ENCODE measurements at regions not wholly inside any gene's neighbourhood (a gene's known extent, or its start where the extent isn't known, plus 50 kb on each side); places are given as distances from the start of the nearest gene placed in this dataset.

DNA sequence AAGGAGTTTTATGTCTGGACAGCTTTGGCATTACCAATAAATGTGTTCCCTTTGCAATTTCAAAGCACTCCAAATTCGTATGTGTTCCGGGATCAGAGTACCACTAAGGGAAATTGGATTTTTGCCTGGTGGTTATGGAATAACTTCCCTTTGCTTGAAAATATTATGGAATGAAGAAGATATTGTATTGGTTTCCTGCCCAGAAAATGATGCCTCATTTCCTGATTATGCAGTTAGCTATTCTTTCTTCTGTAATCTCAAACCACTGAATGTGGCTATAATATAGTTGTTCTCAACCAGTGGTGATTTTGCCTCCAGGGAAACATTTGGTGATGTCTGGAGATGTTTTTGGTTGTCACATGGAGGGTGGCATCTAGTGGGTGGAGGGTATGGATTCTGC lies 142.9 kb downstream of the PCDH7 start:
- Histone ChIP-seq H3K4me3 (replicated peaks in 1 of 3; ENCODE audit: low read depth in 2 of 3, low read length in 3 of 3) (no peak overlapping the region), H3K79me2 (ENCODE audit: insufficient read depth, low read length) (no peaks in the 10 kb centered on the region), H3K27me3 (ENCODE audit: control insufficient read depth in 2 of 2, insufficient read depth in 2 of 2, low read length in 2 of 2) (no peaks in the 10 kb centered on the region), H3K27ac (ENCODE audit: low read depth in 1 of 2, low read length in 2 of 2) (no peak overlapping the region), H3K4me1 (ENCODE audit: control insufficient read depth in 1 of 2, insufficient read depth in 2 of 2, low read length in 2 of 2) (no peaks in the 10 kb centered on the region), H2AFZ (ENCODE audit: insufficient read depth, low read depth, low read length, poor library complexity, severe bottlenecking) (no peak overlapping the region), H3K9ac (ENCODE audit: insufficient read depth, low read length, poor library complexity, severe bottlenecking) (no peak overlapping the region), H3K4me2 (replicated peaks; ENCODE audit: extremely low read depth, low read length, poor library complexity, severe bottlenecking) (no peak overlapping the region), H3K9me3 (replicated peaks in 1 of 2; ENCODE audit: control insufficient read depth in 1 of 2, insufficient read depth in 1 of 2, low read length in 2 of 2) (no peaks in the 10 kb centered on the region), H3K36me3 (replicated peaks in 1 of 2; ENCODE audit: control insufficient read depth in 1 of 2, insufficient read depth in 2 of 2, low read length in 2 of 2) (no peaks in the 10 kb centered on the region), H4K20me1 (ENCODE audit: insufficient read depth, low read length) (no peaks in the 10 kb centered on the region)
- TF ChIP-seq, protein P1, sequence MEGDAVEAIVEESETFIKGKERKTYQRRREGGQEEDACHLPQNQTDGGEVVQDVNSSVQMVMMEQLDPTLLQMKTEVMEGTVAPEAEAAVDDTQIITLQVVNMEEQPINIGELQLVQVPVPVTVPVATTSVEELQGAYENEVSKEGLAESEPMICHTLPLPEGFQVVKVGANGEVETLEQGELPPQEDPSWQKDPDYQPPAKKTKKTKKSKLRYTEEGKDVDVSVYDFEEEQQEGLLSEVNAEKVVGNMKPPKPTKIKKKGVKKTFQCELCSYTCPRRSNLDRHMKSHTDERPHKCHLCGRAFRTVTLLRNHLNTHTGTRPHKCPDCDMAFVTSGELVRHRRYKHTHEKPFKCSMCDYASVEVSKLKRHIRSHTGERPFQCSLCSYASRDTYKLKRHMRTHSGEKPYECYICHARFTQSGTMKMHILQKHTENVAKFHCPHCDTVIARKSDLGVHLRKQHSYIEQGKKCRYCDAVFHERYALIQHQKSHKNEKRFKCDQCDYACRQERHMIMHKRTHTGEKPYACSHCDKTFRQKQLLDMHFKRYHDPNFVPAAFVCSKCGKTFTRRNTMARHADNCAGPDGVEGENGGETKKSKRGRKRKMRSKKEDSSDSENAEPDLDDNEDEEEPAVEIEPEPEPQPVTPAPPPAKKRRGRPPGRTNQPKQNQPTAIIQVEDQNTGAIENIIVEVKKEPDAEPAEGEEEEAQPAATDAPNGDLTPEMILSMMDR (IDR thresholded peaks at IDR 0.05), result no peak
- Mint-ChIP-seq H3K9me3 (peaks cover 0 to 2% (median 0%) of the 10 kb centered on the region in 7 donors), H3K4me1 (no peaks in the 10 kb centered on the region), H3K36me3 (no peaks in the 10 kb centered on the region), H3K4me3 (no peak overlapping the region), H3K27me3 (ENCODE audit: low read depth in 3 of 3) (no peaks in the 10 kb centered on the region), H3K27ac (no peak overlapping the region)
- intact Hi-C loops (cut with micrococcal nuclease), result no loop called here
- no CpG with 5 or more reads among the region's 2 CpGs for WGBS (ENCODE audit: insufficient coverage)
- DNase-seq, result no peak

GRCh38 chr4:30865691-30866090 lies 145.5 kb downstream of the PCDH7 start:
- Mint-ChIP-seq H3K9me3 (peaks cover 0 to 2% (median 0%) of the 10 kb centered on the region in 7 donors), H3K4me1 (no peaks in the 10 kb centered on the region), H3K27ac (no peak overlapping the region), H3K27me3 (ENCODE audit: low read depth in 3 of 3) (no peaks in the 10 kb centered on the region), H3K36me3 (no peaks in the 10 kb centered on the region), H3K4me3 (no peak overlapping the region)
- Histone ChIP-seq H3K27ac (ENCODE audit: low read depth in 1 of 2, low read length in 2 of 2) (no peak overlapping the region), H2AFZ (ENCODE audit: insufficient read depth, low read depth, low read length, poor library complexity, severe bottlenecking) (no peak overlapping the region), H3K4me1 (ENCODE audit: control insufficient read depth in 1 of 2, insufficient read depth in 2 of 2, low read length in 2 of 2) (no peaks in the 10 kb centered on the region), H3K27me3 (ENCODE audit: control insufficient read depth in 2 of 2, insufficient read depth in 2 of 2, low read length in 2 of 2) (no peaks in the 10 kb centered on the region), H3K4me2 (replicated peaks; ENCODE audit: extremely low read depth, low read length, poor library complexity, severe bottlenecking) (no peak overlapping the region), H3K79me2 (ENCODE audit: insufficient read depth, low read length) (no peaks in the 10 kb centered on the region), H3K9ac (ENCODE audit: insufficient read depth, low read length, poor library complexity, severe bottlenecking) (no peak overlapping the region), H4K20me1 (ENCODE audit: insufficient read depth, low read length) (no peaks in the 10 kb centered on the region), H3K9me3 (replicated peaks in 1 of 2; ENCODE audit: control insufficient read depth in 1 of 2, insufficient read depth in 1 of 2, low read length in 2 of 2) (no peaks in the 10 kb centered on the region), H3K4me3 (replicated peaks in 1 of 3; ENCODE audit: low read depth in 2 of 3, low read length in 3 of 3) (no peak overlapping the region), H3K36me3 (replicated peaks in 1 of 2; ENCODE audit: control insufficient read depth in 1 of 2, insufficient read depth in 2 of 2, low read length in 2 of 2) (no peaks in the 10 kb centered on the region)
- TF ChIP-seq, protein P1 (IDR thresholded peaks at IDR 0.05), result no peak
- intact Hi-C loops (cut with micrococcal nuclease), result no loop called here
- 94% methylated on average over 3 of the region's 3 CpGs for WGBS (ENCODE audit: insufficient coverage)
- DNase-seq, result no peak
